ENCODE measurements at regions not wholly inside any gene's neighbourhood (a gene's known extent, or its start where the extent isn't known, plus 50 kb on each side); places are given as distances from the start of the nearest gene placed in this dataset.
"Not testable (repeated sequence)": the region's sequence is repeated elsewhere in the genome, so short reads cannot be mapped to it uniquely, and the experiment has no call there.

DNA sequence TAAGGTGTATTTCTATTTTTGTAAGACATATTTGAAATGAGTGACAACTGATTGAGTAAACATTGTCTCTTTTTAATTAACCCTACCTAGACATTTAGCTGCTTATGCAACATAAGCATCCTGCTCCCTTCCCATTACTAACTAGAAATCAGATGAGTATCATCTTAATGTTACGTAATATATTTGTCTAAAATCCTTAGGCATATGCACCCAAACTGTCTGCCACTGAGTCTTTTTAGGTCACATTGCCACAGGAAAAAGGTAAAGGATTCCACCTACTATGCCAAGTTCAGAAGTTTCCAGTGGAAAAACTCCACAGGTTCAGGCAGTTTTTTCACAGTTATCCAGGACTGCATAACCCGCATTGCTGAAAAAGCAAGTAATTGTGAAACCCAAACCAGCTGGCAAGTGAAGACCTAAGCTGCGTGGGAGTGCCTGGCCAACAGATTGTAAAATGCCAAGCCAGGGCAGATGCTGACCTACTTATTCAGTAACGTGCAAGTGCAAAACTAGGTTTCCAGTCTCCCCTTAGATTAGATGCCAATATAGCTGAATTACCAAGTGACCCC is 983.7 kb downstream of the GATA3 start:
- no peak for DNase-seq (ENCODE audit: low read depth)

DNA sequence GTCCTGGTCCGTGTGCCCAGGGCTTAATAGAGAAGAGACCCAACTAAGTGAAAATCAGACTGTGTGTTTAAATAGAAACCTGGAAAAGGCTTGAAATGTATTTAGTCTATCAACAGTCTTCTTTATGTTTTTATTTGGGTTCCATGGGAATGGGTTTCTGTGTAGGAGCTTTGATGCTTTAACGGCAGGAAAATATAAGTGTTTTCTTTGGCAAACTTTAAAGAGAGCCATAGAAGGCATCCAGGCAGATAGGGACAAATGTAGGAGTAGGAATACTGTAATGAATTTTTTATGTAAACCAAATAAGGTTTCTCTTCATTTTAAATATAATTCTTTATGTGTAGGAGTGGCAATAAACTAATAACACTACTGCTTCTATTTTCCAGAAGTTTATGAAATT is 989.0 kb downstream of the GATA3 start:
- DNase-seq (ENCODE audit: low read depth) = no peak

DNA sequence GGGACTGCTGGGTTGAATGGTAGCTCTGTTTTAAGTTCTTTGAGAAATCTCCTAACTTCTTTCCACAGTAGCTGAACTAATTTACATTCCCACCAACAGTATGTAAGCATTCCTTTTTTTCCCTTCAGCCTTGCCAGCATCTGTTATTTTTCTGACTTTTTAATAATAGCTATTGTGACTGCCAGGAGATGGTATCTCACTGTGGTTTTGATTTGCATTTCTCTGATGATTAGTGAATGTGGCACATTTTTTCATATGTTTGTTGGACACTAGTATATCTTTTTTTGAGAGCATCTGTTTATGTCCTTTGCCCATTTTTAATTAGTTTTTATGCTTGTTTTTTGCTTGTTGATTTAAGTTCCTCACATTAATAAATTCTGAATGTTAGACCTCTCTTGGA is 990.8 kb downstream of the GATA3 start:
- no peak for DNase-seq (ENCODE audit: low read depth)

DNA sequence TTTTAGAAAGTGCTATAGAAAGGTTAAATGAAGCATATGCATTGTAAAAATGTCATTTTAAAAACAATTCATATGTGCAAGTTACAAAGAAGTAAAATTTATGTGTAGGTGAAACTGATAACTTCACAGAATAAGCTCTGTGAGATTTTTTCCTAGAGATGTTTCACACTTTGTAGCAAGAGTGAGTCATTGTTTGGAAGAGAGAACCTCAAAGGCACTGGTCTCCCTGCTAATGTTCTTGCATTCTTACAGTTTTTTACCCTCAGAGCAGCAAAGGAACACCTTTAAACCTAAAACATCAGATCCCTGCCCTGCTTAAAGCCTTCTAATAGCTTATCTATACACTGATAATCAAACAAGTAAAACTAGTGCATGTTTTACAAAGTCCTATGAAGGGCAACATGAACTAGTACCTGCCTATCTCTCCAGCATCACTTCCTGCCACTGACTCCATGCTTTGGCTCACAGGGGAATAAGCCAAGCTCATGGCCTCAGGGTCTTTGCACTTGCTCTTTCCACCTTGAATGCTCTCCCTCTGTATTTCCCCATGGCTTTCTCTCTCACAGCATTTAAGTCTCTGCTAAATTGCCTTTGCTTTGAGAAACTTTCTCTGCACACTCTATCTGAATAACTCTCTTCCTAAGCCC is 997.0 kb downstream of the GATA3 start:
- DNase-seq (ENCODE audit: low read depth) = no peak

DNA sequence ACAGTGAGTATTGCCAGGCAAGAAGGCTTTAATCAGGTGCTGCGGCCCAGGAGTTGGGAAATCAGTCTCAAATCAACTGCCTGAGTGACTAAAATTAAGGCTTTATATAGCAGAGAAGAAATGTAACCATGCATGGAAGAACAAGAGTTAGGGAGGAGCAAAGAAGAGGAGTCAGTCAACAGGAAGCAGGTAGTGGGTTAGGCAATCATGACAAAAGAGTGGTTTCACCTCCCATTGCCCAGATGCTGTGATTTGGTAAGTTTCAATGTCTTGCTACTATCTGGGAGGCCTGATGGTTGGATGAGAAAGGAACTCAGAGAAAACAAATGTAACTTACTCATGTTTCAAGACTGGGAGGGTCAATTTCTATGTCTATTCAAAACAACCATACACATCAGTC is 998.3 kb downstream of the GATA3 start:
- DNase-seq (ENCODE audit: low read depth) = no peak

DNA sequence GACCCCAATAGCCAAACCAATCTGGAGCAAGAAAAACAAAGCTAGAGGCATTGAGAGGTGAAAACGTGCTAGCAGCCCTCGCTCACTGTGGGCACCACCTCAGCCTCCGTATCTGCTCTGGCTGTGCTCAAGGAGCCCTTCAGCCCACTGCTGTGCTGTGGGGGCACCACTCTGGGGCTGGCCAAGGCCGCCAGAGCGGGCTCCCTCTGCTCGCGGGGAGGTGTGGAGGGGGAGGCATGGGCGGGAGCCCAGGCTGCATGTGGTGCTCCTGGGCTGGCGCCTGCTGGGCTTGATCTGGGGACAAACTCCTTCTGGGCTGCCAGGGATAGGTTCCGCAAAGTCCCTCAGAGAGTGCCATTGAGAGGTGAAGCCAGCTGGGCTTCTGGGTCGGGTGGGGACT is 1002.0 kb downstream of the GATA3 start:
- no peak for DNase-seq (ENCODE audit: low read depth)

DNA sequence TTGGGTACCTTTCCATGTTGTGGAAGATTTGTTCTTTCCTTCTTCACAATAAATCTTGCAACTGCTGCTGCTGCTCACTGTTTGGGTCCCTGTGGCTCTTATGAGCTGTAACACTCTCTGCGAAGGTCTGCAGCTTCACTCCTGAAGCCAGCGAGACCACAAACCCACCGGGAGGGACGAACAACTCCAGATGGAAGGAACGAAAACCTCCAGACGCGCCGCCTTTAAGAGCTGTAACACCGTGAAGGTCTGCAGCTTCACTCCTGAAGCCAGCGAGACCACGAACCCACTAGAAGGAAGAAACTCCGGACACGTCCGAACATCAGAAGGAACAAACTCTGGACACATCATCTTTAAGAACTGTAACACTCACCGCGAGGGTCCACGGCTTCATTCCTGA is 1002.8 kb downstream of the GATA3 start:
- DNase-seq (ENCODE audit: low read depth) = not testable (repeated sequence)

DNA sequence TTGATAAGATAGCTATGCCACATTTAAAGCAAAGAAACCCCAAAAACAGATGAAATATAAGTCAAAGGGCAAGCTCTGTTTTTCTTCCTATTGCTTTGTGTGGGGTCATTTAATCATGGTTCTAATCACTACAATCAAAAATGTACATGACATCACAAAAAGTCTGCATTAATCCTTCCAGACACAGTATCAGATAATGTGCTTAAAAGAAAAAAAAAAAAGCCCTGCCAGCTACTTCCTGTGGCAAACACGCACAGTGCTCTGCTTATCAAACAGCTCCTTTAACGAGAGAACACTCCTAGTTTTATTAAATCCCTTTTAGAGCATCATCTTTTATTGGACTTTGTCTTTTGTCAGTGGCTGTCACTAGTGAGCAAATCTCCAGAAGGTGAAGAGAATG is 1005.8 kb downstream of the GATA3 start:
- no peak for DNase-seq (ENCODE audit: low read depth)

DNA sequence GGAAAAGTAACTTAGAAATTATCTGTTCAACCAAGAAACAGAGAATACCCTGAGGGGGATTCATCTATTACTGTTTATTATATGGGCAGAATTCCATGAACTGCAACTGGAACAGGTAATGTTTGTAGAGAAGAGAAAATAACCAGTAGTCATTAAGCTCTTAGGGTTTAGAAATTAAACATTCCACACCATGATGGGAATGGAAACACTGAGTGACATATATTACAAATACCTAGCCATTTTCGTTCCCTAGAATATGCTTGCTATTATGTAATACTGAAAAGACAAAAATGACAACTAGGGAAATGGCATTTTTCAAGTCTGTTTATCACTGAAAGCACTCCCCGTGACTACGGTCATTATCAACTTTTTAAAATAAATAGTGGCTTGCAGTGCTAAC is 1007.4 kb downstream of the GATA3 start:
- DNase-seq (ENCODE audit: low read depth) = no peak

DNA sequence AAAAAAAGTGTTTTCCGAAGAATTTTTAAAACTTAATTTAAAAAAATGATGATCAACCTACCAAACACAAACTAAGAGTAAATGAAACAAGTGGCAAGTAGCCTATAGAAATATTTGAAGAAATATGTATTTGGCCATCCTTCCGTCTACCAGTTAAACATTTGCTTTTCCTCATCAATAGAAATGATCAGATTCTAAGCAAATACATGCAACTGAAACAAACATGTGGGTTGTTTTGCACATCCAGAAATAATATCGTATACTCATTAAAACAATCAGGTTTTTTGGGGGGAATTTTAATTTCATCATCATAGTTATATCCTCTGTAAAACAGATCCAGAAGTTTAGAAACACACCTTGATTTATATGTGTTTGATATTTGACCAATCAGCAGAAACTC is 1011.7 kb downstream of the GATA3 start:
- DNase-seq (ENCODE audit: low read depth) = no peak

DNA sequence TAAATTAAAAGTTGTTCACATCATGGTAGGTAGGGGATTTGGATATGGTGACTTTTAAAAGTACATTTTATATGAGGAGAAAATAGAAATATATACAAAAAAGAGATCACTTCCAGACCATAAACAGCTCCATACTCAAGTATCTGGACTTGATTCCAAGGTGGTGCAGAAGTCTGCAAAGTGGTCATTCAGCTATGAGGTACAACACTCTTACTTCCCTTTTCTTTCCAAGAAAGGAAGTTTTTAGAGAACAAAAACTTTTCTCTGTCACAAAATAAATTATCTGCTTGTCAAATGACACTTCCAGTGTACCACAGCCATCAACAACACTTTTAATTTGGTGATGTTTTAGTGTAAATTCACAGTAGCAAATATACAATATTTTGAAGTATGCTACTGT is 1013.5 kb downstream of the GATA3 start:
- DNase-seq (ENCODE audit: low read depth) = no peak

DNA sequence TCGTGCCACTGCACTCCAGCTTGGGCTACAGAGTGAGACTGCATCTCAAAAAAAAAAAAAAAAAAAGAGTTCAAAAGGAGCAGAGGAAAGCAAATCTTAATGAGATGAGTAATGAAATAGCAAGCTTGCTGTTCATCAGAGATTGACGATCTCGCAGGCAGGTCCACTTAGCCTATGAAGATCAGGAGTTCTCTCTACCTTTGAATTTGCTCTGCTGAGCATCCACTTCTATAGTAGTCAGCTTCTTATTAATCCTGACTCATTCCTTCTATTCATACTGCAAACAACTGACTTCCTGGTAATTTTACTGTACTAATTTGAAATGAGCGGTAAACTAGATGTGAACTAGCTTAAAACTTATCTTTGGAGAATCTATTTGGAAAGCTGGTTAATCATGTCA is 1014.6 kb downstream of the GATA3 start:
- no peak for DNase-seq (ENCODE audit: low read depth)

DNA sequence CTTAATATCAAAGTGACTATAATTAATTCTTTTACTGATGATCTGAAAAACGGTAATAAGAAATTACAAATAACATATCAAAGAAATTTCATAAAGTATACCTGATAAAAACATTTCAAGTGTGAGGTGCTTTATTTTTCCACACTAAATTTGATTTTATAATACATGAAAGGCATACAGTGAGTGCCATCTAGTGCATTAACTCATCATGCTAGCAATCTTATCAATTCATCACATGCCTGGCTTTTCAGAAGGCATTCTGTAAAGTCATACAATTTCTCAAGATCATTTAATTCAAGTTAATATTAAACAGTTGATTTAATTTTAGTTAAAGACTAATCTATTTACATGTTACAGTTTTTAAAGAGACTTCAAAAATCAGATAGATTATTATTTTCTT is 1020.9 kb downstream of the GATA3 start:
- no peak for DNase-seq (ENCODE audit: low read depth)

DNA sequence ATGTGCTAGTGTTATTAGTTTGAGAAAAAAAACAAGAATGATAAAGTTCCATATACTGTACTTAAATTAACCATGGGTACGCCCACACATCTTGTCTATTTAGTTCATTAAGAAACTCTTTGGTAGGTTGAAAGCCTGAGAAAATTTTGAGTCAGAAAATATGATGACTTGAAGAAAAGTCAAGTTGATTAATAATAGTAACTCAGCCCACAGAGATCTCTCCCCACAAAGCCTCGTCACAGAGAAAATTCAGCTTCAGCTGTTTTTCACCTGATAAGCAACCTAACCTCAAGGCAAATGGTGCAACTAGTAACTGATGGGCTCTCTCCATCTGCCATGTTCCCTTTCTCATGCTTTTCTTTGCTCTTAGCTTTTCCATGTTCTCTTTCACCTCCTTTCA is 1021.6 kb downstream of the GATA3 start:
- no peak for DNase-seq (ENCODE audit: low read depth)

DNA sequence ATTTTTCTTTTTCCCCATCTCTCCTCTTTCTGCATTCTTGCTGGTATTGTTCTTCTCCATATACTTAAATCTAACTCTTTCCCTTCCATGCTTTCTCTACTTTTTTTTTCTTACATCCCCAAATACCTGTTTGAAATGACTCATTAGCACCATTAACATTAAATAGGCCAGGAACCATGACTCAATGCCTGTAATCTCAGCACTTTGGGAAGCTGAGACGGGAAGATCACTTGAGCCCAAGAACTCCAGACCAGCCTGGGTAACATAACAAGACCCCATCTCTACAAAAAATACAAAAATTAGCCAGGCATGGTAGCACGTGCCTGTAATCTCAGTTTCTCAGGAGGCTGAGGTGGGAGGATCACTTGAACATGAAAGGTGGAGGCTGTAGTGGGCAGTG is 1026.8 kb downstream of the GATA3 start:
- DNase-seq (ENCODE audit: low read depth) = no peak

DNA sequence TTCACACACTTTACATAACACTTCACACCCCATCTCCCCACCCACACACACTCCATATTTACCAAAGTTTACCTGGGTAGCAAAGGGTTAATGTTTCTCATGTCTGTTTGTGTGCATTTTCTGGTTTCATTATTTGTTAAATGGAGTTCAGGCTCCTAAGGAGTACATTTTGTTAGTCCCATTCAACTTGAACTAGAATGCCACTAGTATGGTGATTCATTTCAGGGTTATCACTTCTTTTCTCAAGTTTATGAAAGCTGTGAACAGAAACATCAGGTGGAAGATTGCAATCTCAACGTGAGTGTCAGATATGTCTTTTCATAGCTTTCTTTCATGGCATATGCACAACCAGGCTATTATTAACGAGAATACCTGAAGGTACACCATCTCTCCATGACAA is 1027.5 kb downstream of the GATA3 start:
- DNase-seq (ENCODE audit: low read depth) = no peak

DNA sequence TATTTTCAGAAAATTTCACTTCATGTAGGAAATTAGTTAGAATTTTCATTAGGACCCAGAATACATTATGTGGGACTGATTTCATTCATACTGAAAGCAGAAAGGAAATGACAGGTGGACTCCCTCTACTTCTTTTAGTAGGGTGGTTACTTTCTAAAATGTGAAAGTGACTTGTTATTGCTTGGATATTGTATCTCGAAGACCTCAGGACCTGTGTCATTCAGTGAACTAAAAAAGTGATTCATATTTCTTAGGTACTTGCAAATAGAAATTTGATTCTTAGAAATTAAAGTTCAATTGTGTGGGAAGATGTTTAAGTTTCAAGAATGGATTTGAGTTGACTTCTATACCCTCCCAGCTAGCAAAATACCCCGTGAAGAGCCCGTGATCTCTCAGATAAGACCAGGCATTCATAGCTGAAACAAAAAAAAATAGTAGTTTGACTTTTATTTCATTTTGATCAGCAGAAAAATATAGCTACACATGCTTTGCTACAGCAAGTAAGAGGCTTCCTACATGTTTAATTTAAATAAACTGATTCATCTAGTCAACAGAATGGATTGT is 1037.1 kb downstream of the GATA3 start:
- no peak for DNase-seq (ENCODE audit: low read depth)

DNA sequence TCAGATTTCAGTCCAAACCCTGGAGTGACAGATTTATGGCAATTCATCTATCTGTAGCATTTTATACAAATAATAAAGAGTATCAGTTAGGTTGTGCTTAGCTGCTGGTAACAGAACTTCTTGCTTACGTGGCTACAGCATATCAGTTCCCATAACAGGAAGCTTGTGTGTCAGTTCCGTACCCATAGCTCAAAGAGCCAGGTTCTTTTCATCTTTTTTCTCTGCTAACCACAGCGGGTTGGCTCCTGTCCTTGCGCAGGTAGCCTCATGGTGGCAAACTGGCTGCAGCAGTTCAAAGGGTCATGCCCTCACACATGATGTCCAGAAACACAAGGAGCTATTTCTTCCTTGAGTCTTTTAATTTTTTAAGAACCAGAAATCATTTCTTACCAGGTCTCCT is 1041.8 kb downstream of the GATA3 start:
- DNase-seq (ENCODE audit: low read depth) = no peak

DNA sequence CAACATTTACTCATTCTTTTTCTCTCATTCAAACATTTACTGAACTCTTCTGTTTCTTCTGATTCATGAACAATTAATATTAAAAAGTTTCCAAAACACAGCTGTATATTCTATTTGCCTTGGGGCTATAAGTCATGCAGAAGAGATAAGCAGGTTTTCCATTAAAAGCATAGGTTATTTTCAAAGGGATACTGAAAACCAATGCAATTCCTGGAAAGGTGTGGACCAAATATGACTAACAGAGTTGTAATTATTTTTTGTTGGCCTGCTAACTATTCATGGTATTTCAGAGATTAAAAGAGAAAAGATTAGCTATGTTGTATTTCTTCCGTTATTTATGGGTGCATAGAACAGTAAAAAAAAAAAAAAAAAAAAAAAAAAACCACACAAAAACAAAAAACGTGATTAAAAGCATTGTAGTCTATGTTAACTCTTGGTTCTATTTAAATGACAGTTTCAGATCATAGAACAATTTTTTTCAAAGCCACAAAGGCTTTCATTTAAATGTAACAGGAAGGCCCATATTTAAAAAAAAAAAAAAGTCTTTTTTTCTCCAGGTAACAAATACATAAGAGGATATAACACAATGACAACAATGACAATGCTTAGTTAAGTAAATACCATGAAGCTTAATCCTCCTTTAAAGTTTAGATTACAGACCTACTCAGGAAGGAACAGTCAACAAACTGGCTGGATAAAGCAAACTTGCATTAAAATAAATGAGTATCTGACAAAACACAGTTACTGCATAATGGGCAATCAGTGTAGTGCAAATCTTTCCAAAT is 1042.9 kb downstream of the GATA3 start:
- DNase-seq (ENCODE audit: low read depth) = no peak

DNA sequence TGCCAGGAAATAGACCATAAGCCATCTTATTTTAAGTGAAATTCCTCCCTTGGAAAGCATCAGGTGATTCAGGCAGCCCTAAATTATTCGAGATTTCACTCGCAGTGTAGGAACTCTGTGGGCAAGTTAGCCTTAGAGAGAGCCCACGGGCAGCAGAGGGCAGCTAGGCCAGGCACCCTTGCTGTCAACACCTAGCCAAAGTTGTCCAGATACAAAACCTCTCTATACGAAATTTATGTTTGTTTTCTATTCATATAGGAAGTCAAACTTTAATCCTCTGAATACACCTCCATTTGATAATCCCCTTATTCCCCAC is 1043.5 kb downstream of the GATA3 start:
- no peak for DNase-seq (ENCODE audit: low read depth)

DNA sequence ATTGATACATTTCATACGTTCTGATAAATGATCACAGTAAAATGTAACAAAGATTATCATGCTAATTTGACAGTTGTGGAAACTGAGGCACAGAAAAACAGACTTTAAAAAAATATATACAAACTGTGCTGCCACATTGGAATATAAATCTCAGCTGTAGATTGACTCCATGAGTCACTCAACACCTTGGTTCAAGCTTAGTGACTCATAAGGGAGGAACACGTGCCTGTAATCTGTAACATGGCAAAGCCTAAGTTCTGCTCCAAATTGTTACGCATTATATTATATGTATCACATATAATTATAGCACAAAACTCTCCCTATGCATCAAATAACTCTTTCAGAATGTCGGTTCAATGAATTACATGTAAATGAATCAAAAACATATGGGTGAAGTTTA is 1047.5 kb downstream of the GATA3 start:
- DNase-seq (ENCODE audit: low read depth) = no peak

DNA sequence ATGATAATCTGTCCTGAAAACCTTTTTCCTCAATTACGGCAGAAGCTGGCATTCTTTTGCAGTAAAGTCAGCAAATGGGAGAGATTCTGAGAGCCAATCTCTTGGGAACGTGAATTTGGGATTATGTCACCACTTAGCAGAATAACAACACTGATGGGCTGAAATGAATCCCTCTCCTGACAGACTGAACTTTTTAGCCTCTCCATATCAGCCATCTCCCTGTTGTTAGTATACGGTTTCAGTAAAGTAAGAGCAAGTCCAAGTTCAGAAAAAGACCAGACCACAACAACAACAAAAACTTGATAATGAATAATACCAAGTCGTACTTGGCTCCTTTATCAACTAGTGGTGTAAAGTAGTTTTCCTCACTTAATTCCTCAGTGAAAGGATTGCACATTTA is 1048.8 kb downstream of the GATA3 start:
- no peak for DNase-seq (ENCODE audit: low read depth)

DNA sequence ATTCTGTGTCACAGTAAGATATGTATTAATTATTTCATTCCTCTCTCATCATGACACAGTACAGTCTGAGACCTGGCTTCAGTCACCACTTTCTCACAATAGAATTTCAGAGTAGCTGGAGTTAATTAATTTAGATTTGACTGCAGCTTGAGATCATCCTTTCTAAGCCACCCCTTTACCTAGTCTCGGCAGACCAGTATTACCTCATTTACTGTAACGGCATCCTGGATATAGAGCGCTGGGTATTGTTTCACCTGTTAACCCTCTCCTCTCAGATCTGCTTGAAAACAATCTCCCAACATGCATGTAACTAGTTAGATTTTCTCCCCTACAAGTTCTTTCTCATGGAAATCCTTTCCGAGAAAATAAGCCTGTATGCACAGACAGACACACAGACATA is 1057.5 kb downstream of the GATA3 start:
- no peak for DNase-seq (ENCODE audit: low read depth)

DNA sequence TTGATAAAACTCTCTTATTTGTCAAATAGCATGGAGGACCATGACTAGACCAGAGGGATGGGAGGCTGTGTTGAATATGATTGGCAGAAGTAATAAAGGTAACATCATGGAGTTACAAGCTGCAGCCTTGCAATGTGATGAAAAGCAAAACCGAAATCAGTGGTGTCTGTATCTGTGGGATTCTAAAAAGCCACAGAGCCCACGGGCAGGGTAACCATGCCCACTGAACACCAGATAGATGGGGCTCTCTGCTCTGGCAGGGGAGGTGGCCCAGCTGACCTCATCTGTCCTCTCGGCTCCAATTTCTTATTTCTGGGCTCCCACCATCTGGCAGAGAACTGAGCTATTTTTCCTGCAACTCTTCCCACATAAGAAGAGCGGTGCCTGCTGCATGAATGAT is 1072.2 kb downstream of the GATA3 start:
- no peak for DNase-seq (ENCODE audit: low read depth)

All from stimulated activated CD8-positive, alpha-beta memory T cell treated with anti-CD3 and anti-CD28 coated beads, Interleukin-7, amount 100 ng/mL, for 24 hours (primary cell).